Pancreas (tissue), 10 donors: ENCODE measurements at regions not wholly inside any gene's neighbourhood (a gene's known extent, or its start where the extent isn't known, plus 50 kb on each side); places are given as distances from the start of the nearest gene placed in this dataset.

ENCODE experiments used
- ATAC-seq, 4 donors: fragments of 200-7000 bp; cut with Tn5 transposase; one replicate each; pipeline versions ENCODE4 v1.8.0 to v1.9.1; 2020; ENCODE audit warnings: mild to moderate bottlenecking in 4 of 4, moderate library complexity in 4 of 4
- DNase-seq, 6 donors: peaks; one replicate each; pipeline ENCODE4 v3.0.0-alpha.2; 2020
- FAIRE-seq: peaks from 2 replicates; lab custom pipeline; 2012; peaks lifted over from hg19 to GRCh38; lab: Jason Lieb, UNC
- H3K27ac ChIP-seq, 4 donors: fragments of 200-600 bp; sonication (generic); 1 replicate in 3 of 4; 2 replicates in 1 of 4; pipeline versions ENCODE4 v1.5.0 to v1.8.0; 2020
- H3K27me3 ChIP-seq, 4 donors: fragments of 200-600 bp; one replicate each; pipeline ENCODE4 v1.8.0; 2021
- H3K36me3 ChIP-seq, 3 donors: fragments of 200-600 bp; sonication (generic) in 1 of 3; one replicate each; pipeline versions ENCODE4 v1.5.0 to v1.8.0; 2020 to 2021
- H3K4me1 ChIP-seq, 3 donors: fragments of 200-600 bp; one replicate each; pipeline ENCODE4 v1.8.0; 2021
- H3K4me3 ChIP-seq, 4 donors: fragments of 200-600 bp; sonication (generic) in 2 of 4; one replicate each; pipeline versions ENCODE4 v1.5.0 to v1.8.0; 2020 to 2021
- H3K9me3 ChIP-seq, 4 donors: fragments of 200-600 bp; one replicate each; pipeline ENCODE4 v1.8.0; 2021
- WGBS, 2 donors: extraction: QIAGEN DNeasy Blood & Tissue Kit; methylation state at CpG; one replicate each; pipeline ENCODE4 v1.1.7; 2013; 5-methylcytosine and 5-hydroxymethylcytosine counted together
- intact Hi-C, 3 donors: fragments of 100-400 bp; cut with DNase I; formaldehyde crosslinking; loops; one replicate each; pipeline versions ENCODE4 v1.11.1 to v1.14.2; 2022
- TF ChIP-seq, protein P1 (sequence below), 4 donors: fragments of 200-600 bp; sonication (generic) in 3 of 4; IDR thresholded peaks; one replicate each; pipeline versions ENCODE4 v1.5.0 to v1.8.0; 2021; ENCODE audit warnings: antibody characterized with exemption in 4 of 4
- donor health status: healthy with polysubstance abuse.
- donor health status: DM: no; HTN: no; CAD: no; lungs with moderate emphysema.
- donor health status: DM: no; HTN: no; CAD: no.
- donor health status: control.
- donor health status: control.
- donor health status: Bipolar disorder and iron deficiency.
- donor health status: DM: yes; HTN: yes; CAD: no.
- donor health status: DM: no; HTN: no; CAD: no.
- donor health status: DM: no; HTN: no; CAD: no.
- donor health status: DM: yes; HTN: yes; CAD: no.

DNA sequence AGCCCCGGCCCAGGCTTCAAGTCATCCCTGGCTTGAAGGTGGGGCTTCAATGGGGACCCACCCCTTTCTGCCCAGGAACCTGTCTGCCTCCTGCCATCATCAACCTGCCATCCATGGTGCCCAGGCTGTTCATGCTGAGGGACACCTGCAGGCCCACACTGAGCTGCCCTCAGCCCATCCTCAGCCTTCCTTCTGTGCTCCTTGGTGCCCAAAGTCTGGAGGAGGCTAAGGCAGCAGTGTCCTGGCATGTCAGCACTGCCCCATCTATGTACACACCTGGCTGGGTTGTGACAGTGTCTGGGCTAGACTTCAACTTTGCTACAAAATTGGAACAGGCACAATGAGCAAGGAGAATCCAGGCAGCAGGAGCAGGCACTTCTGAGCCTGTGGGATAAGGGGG is 745.3 kb upstream of the EPHA6 start:
- ATAC-seq = no peak

DNA sequence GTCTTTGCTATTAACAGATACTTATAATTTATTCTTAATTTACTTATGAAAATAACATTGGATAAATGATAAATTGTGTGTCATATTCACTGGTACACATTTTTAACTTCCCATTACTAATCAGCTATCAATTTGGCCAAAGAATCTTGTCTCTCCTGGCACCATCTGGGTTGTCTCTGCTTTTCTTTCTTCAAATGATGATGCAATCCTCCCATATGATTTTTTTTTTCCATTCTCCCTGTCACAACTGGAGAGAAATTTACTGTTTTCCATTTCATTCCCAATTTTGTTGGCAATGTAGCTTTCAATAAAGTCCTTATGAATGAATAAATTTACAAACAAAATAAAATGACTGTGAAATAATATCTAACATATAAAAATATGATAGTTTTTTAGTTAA is 743.7 kb upstream of the EPHA6 start:
- intact Hi-C loops = no loop called here
- H3K4me1 ChIP-seq = no peaks in the 10 kb centered on the region
- no peaks in the 10 kb centered on the region for H3K9me3 ChIP-seq
- no peak overlapping the region for H3K27ac ChIP-seq
- DNase-seq (no peak), ATAC-seq (no peak), FAIRE-seq (no peak)
- H3K4me3 ChIP-seq = no peak overlapping the region
- TF ChIP-seq, protein P1, sequence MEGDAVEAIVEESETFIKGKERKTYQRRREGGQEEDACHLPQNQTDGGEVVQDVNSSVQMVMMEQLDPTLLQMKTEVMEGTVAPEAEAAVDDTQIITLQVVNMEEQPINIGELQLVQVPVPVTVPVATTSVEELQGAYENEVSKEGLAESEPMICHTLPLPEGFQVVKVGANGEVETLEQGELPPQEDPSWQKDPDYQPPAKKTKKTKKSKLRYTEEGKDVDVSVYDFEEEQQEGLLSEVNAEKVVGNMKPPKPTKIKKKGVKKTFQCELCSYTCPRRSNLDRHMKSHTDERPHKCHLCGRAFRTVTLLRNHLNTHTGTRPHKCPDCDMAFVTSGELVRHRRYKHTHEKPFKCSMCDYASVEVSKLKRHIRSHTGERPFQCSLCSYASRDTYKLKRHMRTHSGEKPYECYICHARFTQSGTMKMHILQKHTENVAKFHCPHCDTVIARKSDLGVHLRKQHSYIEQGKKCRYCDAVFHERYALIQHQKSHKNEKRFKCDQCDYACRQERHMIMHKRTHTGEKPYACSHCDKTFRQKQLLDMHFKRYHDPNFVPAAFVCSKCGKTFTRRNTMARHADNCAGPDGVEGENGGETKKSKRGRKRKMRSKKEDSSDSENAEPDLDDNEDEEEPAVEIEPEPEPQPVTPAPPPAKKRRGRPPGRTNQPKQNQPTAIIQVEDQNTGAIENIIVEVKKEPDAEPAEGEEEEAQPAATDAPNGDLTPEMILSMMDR (IDR thresholded peaks at IDR 0.05) = no peak
- H3K27me3 ChIP-seq = no peaks in the 10 kb centered on the region
- no peaks in the 10 kb centered on the region for H3K36me3 ChIP-seq

More for the DNA sequence above, 745.3 kb upstream of the EPHA6 start:
- Histone ChIP-seq H3K4me3 (no peak overlapping the region), H3K9me3 (no peaks in the 10 kb centered on the region), H3K27ac (no peak overlapping the region), H3K36me3 (no peaks in the 10 kb centered on the region), H3K27me3 (no peaks in the 10 kb centered on the region), H3K4me1 (no peaks in the 10 kb centered on the region)
- no peak for FAIRE-seq
- 93 to 100% methylated on average over 1 of the region's 1 CpG for WGBS, 2 donors
- intact Hi-C loops = no loop called here
- TF ChIP-seq, protein P1 (IDR thresholded peaks at IDR 0.05) = no peak
- no peak for DNase-seq

DNA sequence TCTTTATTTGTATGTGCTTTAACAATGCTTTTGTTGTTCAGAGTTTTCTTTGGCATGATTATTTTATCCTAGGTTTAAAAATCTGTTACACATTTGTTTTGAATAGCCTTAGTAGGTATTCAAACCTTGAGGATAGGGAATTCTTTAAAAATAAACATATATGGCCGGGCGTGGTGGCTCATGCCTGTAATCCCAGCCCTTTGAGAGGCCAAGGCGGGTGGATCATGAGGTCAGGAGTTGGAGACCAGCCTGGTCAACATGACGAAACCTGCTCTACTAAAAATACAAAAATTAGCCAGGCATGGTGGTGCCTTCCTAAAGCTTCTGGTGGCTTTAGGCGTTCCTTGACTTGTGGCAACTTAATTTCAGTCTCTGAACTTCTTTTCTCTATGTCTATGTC is 743.3 kb upstream of the EPHA6 start:
- intact Hi-C loops = no loop called here
- no peak for DNase-seq
- Histone ChIP-seq H3K36me3 (no peaks in the 10 kb centered on the region), H3K4me3 (no peak overlapping the region), H3K4me1 (no peaks in the 10 kb centered on the region), H3K9me3 (no peaks in the 10 kb centered on the region), H3K27ac (no peak overlapping the region), H3K27me3 (no peaks in the 10 kb centered on the region)
- FAIRE-seq = no peak
- TF ChIP-seq, protein P1 (IDR thresholded peaks at IDR 0.05) = no peak
- 61 to 77% methylated on average over 5 of the region's 5 CpGs for WGBS, 2 donors
- no peak for ATAC-seq

DNA sequence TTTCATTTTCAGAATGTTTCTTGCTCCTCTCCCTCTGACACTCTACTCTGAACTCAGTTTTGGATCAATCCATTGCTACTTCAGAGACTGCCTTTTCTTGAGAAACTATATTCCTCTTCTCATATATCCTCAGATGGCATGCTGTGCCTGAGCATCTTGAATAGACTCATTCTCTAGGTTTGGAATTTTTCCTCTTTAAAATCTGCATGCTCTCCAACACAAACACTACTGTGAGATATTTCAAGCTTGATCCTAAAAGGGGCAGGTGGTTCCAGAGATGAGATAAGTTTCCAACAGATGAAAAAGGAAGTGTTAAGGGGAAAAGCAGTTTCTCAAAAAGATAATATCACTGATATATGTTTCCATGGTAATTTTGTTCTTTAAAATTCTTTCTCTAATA is 742.2 kb upstream of the EPHA6 start:
- Histone ChIP-seq H3K4me1 (no peaks in the 10 kb centered on the region), H3K36me3 (no peaks in the 10 kb centered on the region), H3K9me3 (no peaks in the 10 kb centered on the region), H3K27ac (no peak overlapping the region), H3K4me3 (no peak overlapping the region), H3K27me3 (no peaks in the 10 kb centered on the region)
- ATAC-seq (no peak), FAIRE-seq (no peak), DNase-seq (no peak)
- TF ChIP-seq, protein P1 (IDR thresholded peaks at IDR 0.05) = no peak
- intact Hi-C loops = no loop called here

DNA sequence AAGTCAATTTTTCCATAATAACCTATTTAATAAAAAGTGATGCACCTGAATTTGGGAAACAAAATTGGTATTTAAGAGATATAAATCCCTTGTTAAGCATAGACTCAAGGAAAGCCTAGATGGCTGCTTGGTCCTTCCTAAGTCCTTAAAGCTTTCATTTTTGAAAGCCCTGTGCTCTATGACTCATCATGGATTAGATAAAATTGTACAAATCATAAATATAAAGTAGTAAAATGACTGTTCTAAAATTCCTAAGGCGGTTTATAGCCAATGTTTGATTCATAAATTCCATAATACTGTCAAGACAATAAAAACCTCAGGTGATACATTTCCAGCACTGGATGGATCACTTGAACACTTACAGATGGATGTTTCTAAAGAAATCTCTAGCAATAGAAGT is 730.8 kb upstream of the EPHA6 start:
- FAIRE-seq (no peak), ATAC-seq (no peak), DNase-seq (no peak)
- no peak overlapping the region for H3K4me3 ChIP-seq
- no peaks in the 10 kb centered on the region for H3K27me3 ChIP-seq
- H3K27ac ChIP-seq = no peak overlapping the region
- WGBS, 2 donors = 77 to 84% methylated on average over 1 of the region's 1 CpG
- no peaks in the 10 kb centered on the region for H3K9me3 ChIP-seq
- intact Hi-C loops = no loop called here
- H3K36me3 ChIP-seq = no peaks in the 10 kb centered on the region
- TF ChIP-seq, protein P1 (IDR thresholded peaks at IDR 0.05) = no peak
- H3K4me1 ChIP-seq = no peaks in the 10 kb centered on the region
